ENCODE measurements at regions not wholly inside any gene's neighbourhood (a gene's known extent, or its start where the extent isn't known, plus 50 kb on each side); places are given as distances from the start of the nearest gene placed in this dataset.
A peak's percentile ranks its signal among the peaks of the same experiment; 100 is the strongest.

GRCh38 chr1:34275150-34275549 lies 98.4 kb downstream of the C1orf94 start:
- Histone ChIP-seq H3K27me3 (ENCODE audit: control insufficient read depth, extremely low read depth, insufficient read depth, low read length) (no peaks in the 10 kb centered on the region), H3K9me1 (ENCODE audit: control insufficient read depth, extremely low read depth, insufficient read depth, low read length) (no peaks in the 10 kb centered on the region), H2AFZ (ENCODE audit: control insufficient read depth, low read length) (no peak overlapping the region), H3K79me2 (ENCODE audit: control insufficient read depth, insufficient read depth, low read length) (no peaks in the 10 kb centered on the region), H4K20me1 (ENCODE audit: control insufficient read depth, extremely low read depth, insufficient read depth, low read length) (no peaks in the 10 kb centered on the region), H3K27ac (ENCODE audit: control insufficient read depth, insufficient read depth, low read length) (no peak overlapping the region), H3K4me1 (ENCODE audit: control insufficient read depth, extremely low read depth, insufficient read depth, low read length) (peaks cover 4% of the 10 kb centered on the region), H3K36me3 (ENCODE audit: control insufficient read depth in 2 of 2, extremely low read depth in 1 of 2, insufficient read depth in 2 of 2, low read length in 2 of 2) (no peaks in the 10 kb centered on the region), H3K9me3 (ENCODE audit: control insufficient read depth, low read depth, low read length) (no peaks in the 10 kb centered on the region), H3K9ac (ENCODE audit: control insufficient read depth, extremely low read depth, insufficient read depth, low read length) (no peak overlapping the region), H3K4me3 (ENCODE audit: control insufficient read depth in 2 of 3, extremely low read depth in 1 of 3, insufficient read depth in 2 of 3, low read depth in 1 of 3, low read length in 3 of 3) (no peak overlapping the region), H3K4me2 (ENCODE audit: control insufficient read depth, extremely low read depth, insufficient read depth, low read depth, low read length) (no peak overlapping the region)
- dilution Hi-C loops (cut with MboI; ENCODE audit: extremely low pct_ligation_motif_present, low sequenced_read_pairs) = no loop called here
- FAIRE-seq = peak; percentile 5
- TF ChIP-seq CTCF (optimal IDR thresholded peaks at IDR 0.05 in 1 of 3, IDR thresholded peaks at IDR 0.05 in 1 of 3, conservative IDR thresholded peaks at IDR 0.05 in 1 of 3; ENCODE audit: extremely low read depth in 1 of 3, insufficient read depth in 2 of 3, low read length in 3 of 3) (no peak), EZH2 (IDR thresholded peaks at IDR 0.05; ENCODE audit: low read length) (no peak)
- DNase-seq (ENCODE audit: low read depth, low spot score) = no peak

DNA sequence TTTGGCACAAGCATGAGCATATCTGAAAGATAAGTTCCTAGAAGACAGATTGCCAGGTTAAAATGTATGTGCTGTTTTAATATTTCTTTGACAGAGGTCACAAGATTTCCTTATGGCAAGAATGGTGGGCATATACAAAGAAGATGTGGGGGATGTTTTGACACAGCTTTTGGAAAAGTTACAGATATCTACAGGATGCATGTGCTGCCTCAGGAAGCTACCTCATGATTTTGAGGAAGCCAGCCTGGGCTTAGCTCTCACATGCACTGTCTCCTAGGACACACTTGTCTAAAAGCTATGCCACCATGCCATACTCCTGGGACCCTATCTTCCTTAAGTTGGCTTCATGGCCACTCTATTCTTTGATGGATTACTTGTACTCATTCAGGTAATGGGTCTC lies 99.9 kb downstream of the C1orf94 start:
- no peak overlapping the region for H3K9ac ChIP-seq (ENCODE audit: control insufficient read depth, extremely low read depth, insufficient read depth, low read length)
- H3K4me3 ChIP-seq (ENCODE audit: control insufficient read depth in 2 of 3, extremely low read depth in 1 of 3, insufficient read depth in 2 of 3, low read depth in 1 of 3, low read length in 3 of 3) = no peak overlapping the region
- H3K4me2 ChIP-seq (ENCODE audit: control insufficient read depth, extremely low read depth, insufficient read depth, low read depth, low read length) = no peak overlapping the region
- no peaks in the 10 kb centered on the region for H3K36me3 ChIP-seq (ENCODE audit: control insufficient read depth in 2 of 2, extremely low read depth in 1 of 2, insufficient read depth in 2 of 2, low read length in 2 of 2)
- no peak overlapping the region for H3K27ac ChIP-seq (ENCODE audit: control insufficient read depth, insufficient read depth, low read length)
- no peaks in the 10 kb centered on the region for H3K9me1 ChIP-seq (ENCODE audit: control insufficient read depth, extremely low read depth, insufficient read depth, low read length)
- no peaks in the 10 kb centered on the region for H3K79me2 ChIP-seq (ENCODE audit: control insufficient read depth, insufficient read depth, low read length)
- no peaks in the 10 kb centered on the region for H4K20me1 ChIP-seq (ENCODE audit: control insufficient read depth, extremely low read depth, insufficient read depth, low read length)
- DNase-seq (ENCODE audit: low read depth, low spot score) (no peak), FAIRE-seq (no peak)
- peaks cover 6% of the 10 kb centered on the region for H3K27me3 ChIP-seq (ENCODE audit: control insufficient read depth, extremely low read depth, insufficient read depth, low read length)
- H2AFZ ChIP-seq (ENCODE audit: control insufficient read depth, low read length) = no peak overlapping the region
- H3K9me3 ChIP-seq (ENCODE audit: control insufficient read depth, low read depth, low read length) = no peaks in the 10 kb centered on the region
- H3K4me1 ChIP-seq (ENCODE audit: control insufficient read depth, extremely low read depth, insufficient read depth, low read length) = no peaks in the 10 kb centered on the region
- TF ChIP-seq EZH2 (IDR thresholded peaks at IDR 0.05; ENCODE audit: low read length) = no peak
- no peak for TF ChIP-seq CTCF (optimal IDR thresholded peaks at IDR 0.05 in 1 of 3, IDR thresholded peaks at IDR 0.05 in 1 of 3, conservative IDR thresholded peaks at IDR 0.05 in 1 of 3; ENCODE audit: extremely low read depth in 1 of 3, insufficient read depth in 2 of 3, low read length in 3 of 3)
- dilution Hi-C loops (cut with MboI; ENCODE audit: extremely low pct_ligation_motif_present, low sequenced_read_pairs) = no loop called here
